Activated CD4-positive, alpha-beta memory T cell treated with anti-CD3 and anti-CD28 coated beads for 36 hours (primary cell): ENCODE measurements at regions not wholly inside any gene's neighbourhood (a gene's known extent, or its start where the extent isn't known, plus 50 kb on each side); places are given as distances from the start of the nearest gene placed in this dataset.

ENCODE experiments used
- CTCF ChIA-PET: fragments of 350-600 bp; sonication (Branson Sonifier 250); formaldehyde crosslinking; loops from one replicate; lab custom pipeline; 2021; ENCODE audit warnings: antibody characterized with exemption, inconsistent platforms; lab: Charles Lee
- POLR2A ChIA-PET: fragments of 350-600 bp; sonication (Branson Sonifier 250); formaldehyde crosslinking; loops from one replicate; lab custom pipeline; 2021; ENCODE audit warnings: antibody characterized with exemption; lab: Charles Lee
- DNase-seq: peaks from one replicate; pipeline ENCODE4 v3.0.0-alpha.2; 2020
- H3K27ac Mint-ChIP-seq: one replicate; pipeline ENCODE4 v1.8.0; 2021; ENCODE audit warnings: mixed read lengths
- H3K27me3 Mint-ChIP-seq: one replicate; pipeline ENCODE4 v1.8.0; 2021; ENCODE audit warnings: mixed read lengths
- H3K36me3 Mint-ChIP-seq: one replicate; pipeline ENCODE4 v1.8.0; 2021; ENCODE audit warnings: mixed read lengths
- H3K4me1 Mint-ChIP-seq: one replicate; pipeline ENCODE4 v1.8.0; 2021; ENCODE audit warnings: low read depth, mixed read lengths
- H3K4me3 Mint-ChIP-seq: one replicate; pipeline ENCODE4 v1.8.0; 2021; ENCODE audit warnings: mild to moderate bottlenecking, mixed read lengths
- H3K9me3 Mint-ChIP-seq: one replicate; pipeline ENCODE4 v1.8.0; 2021; ENCODE audit warnings: mixed read lengths
- intact Hi-C: fragments of 100-400 bp; cut with micrococcal nuclease; formaldehyde crosslinking; loops from one replicate; pipeline ENCODE4 v1.15.1; 2023

- intact Hi-C loops: loop anchor here (10.0 kb wide), 2 partner anchors 49 to 229 kb away; no protein-coding TSS in a partner anchor
- CTCF ChIA-PET: interaction anchor here (0.7 to 5.1 kb wide), 8 partner anchors 10 to 422 kb away, joined by 3 to 30 read pairs (median 4); no protein-coding TSS in a partner anchor
These were observed 62.1 kb upstream of the TEKT1 start for GRCh38 chr17:6893382-6894205.

DNA sequence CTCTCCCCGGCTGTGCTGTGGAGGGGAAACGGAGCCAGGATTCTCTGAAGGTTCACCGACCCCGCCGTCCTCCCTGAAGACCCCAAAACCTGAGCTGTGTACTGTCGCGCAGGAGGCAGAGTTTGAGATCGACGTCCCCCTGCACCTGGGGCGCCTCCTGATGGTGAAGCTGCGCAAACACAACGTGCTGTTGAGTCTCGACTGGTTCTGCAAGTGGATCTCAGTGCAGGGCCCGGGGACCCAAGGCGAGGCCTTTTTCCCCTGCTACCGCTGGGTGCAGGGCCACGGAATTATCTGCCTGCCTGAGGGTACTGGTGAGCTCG, 62.6 kb upstream of the TEKT1 start:
- no peak overlapping the region for H3K27ac Mint-ChIP-seq
- ChIA-PET CTCF (interaction anchor here (0.7 to 5.1 kb wide), 9 partner anchors 9 to 422 kb away, joined by 3 to 30 read pairs (median 4); no protein-coding TSS in a partner anchor), POLR2A (no interaction called here)
- H3K36me3 Mint-ChIP-seq: no peaks in the 10 kb centered on the region
- no peaks in the 10 kb centered on the region for H3K9me3 Mint-ChIP-seq
- H3K4me3 Mint-ChIP-seq: no peak overlapping the region
- peaks cover 62% of the 10 kb centered on the region for H3K27me3 Mint-ChIP-seq
- peaks cover 3% of the 10 kb centered on the region for H3K4me1 Mint-ChIP-seq
- intact Hi-C loops: loop anchor here (10.0 kb wide), 2 partner anchors 49 to 229 kb away; no protein-coding TSS in a partner anchor
- DNase-seq: peak; percentile 59

More at GRCh38 chr17:6893382-6894205, 62.1 kb upstream of the TEKT1 start:
- no peak overlapping the region for H3K4me3 Mint-ChIP-seq
- no peak overlapping the region for H3K27ac Mint-ChIP-seq
- H3K9me3 Mint-ChIP-seq: peaks cover 2% of the 10 kb centered on the region
- POLR2A ChIA-PET: no interaction called here
- H3K36me3 Mint-ChIP-seq: no peaks in the 10 kb centered on the region
- peaks cover 3% of the 10 kb centered on the region for H3K4me1 Mint-ChIP-seq
- peaks cover 59% of the 10 kb centered on the region for H3K27me3 Mint-ChIP-seq
- DNase-seq: no peak

- POLR2A ChIA-PET: no interaction called here
- Mint-ChIP-seq H3K36me3 (no peaks in the 10 kb centered on the region), H3K9me3 (no peaks in the 10 kb centered on the region), H3K4me3 (no peak overlapping the region), H3K4me1 (no peaks in the 10 kb centered on the region), H3K27ac (no peak overlapping the region), H3K27me3 (peaks cover 21% of the 10 kb centered on the region)
- no peak for DNase-seq
- intact Hi-C loops: no loop called here
- CTCF ChIA-PET: no interaction called here
These were observed 69.6 kb upstream of the TEKT1 start for GRCh38 chr17:6901086-6901485.

DNA sequence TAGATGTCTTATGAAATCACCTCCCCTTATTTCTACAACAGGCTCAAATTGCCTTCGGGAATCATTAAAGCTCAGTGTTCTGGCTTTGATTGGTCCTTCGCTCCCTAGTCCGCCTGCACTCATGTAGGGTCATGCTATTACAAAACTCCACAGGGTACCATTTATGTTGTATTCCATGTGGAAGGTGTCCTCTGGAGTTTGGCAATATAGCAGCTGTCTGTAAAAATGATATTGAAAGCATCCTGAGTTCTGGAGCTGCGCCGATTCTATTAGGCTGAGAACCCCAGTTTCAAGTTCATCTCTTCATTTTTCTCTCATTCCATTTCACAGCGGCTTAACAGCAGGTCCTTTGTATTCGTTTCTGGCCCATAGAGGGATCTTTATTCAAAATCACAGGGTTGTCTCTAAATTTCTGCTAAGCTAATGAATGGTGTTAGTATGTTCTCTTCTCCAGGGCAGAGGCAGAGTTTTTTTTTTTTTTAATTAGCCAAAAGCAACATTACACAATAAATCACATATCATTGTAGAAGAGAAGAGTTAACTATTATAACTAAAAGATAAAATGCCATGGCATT, 71.9 kb upstream of the TEKT1 start:
- H3K4me1 Mint-ChIP-seq: no peaks in the 10 kb centered on the region
- H3K27ac Mint-ChIP-seq: no peak overlapping the region
- POLR2A ChIA-PET: no interaction called here
- peaks cover 5% of the 10 kb centered on the region for H3K27me3 Mint-ChIP-seq
- no peak overlapping the region for H3K4me3 Mint-ChIP-seq
- no peak for DNase-seq
- H3K36me3 Mint-ChIP-seq: no peaks in the 10 kb centered on the region
- CTCF ChIA-PET: interaction anchor here (0.8 to 2.2 kb wide), 5 partner anchors 10 to 118 kb away, joined by 3 to 17 read pairs (median 3); no protein-coding TSS in a partner anchor
- intact Hi-C loops: no loop called here
- no peaks in the 10 kb centered on the region for H3K9me3 Mint-ChIP-seq

GRCh38 chr17:6908807-6909206, 77.3 kb upstream of the TEKT1 start:
- Mint-ChIP-seq H3K4me3 (no peak overlapping the region), H3K36me3 (no peaks in the 10 kb centered on the region), H3K27me3 (peaks cover 10% of the 10 kb centered on the region), H3K9me3 (no peaks in the 10 kb centered on the region), H3K4me1 (peaks cover 7% of the 10 kb centered on the region), H3K27ac (no peak overlapping the region)
- ChIA-PET POLR2A (no interaction called here), CTCF (interaction anchor here (5.2 kb wide), 1 partner anchor 95 kb away, joined by 166 read pairs; no protein-coding TSS in a partner anchor)
- no peak for DNase-seq
- intact Hi-C loops: no loop called here

DNA sequence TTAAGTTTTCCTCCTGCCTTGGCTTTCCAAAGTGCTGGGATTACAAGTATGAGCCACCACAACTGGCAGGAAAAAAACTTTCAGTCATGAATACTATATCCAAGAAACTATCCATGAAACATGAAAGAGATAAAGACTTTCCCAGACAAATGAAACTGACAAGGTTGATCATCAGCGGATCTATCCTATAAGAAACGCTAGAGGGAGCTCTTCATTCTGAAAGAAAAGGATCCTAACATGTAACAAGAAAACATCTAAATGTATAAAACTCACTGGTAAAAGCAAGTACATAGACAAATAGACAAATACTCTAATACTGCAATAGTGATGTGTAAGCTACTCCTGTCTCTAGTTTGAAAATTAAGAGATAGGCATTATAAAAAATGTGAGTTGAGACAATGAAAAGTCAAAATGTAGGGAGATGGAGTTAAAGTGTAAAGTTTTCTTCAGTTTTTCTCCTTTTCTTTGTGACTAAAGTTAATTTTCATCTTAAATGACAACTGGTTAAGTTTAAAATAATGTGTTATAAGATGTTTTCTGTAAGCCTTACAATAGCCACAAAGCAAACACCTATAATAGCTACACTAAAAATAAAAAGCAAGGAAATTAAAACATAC, 79.6 kb upstream of the TEKT1 start:
- ChIA-PET CTCF (interaction anchor here (0.7 to 5.2 kb wide), 36 partner anchors 8 to 275 kb away, joined by 3 to 166 read pairs (median 5); partner anchors contain the start of genes ALOX12 and RNASEK), POLR2A (interaction anchor here (0.8 kb wide), 1 partner anchor 94 kb away, joined by 3 read pairs; no protein-coding TSS in a partner anchor)
- H3K27me3 Mint-ChIP-seq: peaks cover 13% of the 10 kb centered on the region
- H3K27ac Mint-ChIP-seq: no peak overlapping the region
- peaks cover 16% of the 10 kb centered on the region for H3K4me1 Mint-ChIP-seq
- no peaks in the 10 kb centered on the region for H3K36me3 Mint-ChIP-seq
- DNase-seq: no peak
- no peak overlapping the region for H3K4me3 Mint-ChIP-seq
- intact Hi-C loops: loop anchor here (1.0 to 2.0 kb wide), 2 partner anchors 68 to 93 kb away; no protein-coding TSS in a partner anchor
- H3K9me3 Mint-ChIP-seq: no peaks in the 10 kb centered on the region

DNA sequence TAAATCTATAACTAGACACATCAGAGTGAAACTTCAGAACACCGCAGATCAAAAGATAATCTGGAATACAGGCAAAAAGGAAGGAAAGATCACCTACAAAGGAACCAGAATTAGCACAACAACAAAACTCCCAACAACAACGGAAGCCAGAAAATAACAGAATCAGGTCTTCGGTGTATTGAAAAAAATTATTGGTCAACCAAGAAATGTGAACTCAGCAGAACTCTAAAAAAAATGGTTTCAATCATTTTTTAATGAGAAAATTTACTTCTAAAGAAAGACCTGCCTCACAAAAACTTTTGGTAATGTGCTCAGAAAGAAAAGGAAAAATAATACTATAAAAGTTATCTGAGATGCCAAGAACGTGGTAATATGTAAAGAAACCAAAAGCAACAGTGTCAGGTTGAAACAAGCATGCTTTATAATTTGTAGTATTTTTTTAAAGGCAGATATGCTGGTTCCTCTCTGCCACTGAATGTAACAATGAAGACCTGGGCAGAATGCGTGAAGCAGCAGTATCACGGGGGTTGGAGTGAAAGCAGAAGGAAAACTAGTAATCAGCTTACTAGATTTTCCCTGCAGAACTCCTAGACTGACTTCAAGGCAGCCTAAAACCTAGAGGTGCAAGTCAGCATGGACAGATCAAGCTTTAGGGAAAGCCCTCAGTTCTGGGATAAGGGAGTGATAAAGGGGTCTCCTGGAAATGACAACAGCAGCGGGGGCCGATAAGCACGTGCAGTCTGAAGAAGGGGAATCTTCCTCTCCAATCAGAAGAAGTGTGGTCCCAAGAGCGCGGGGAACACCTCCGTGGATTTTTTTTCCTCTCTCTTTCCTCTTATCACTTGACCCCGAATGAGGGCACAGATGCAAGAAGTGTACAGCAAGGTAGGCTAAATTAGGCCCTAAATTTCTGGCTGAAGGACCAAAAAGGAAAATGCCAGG, 80.9 kb upstream of the TEKT1 start:
- H3K4me1 Mint-ChIP-seq: peaks cover 16% of the 10 kb centered on the region
- ChIA-PET POLR2A (no interaction called here), CTCF (interaction anchor here (0.7 to 8.7 kb wide), 8 partner anchors 9 to 133 kb away, joined by 3 to 257 read pairs (median 3); partner anchors contain the start of gene RNASEK)
- H3K27ac Mint-ChIP-seq: no peak overlapping the region
- no peak overlapping the region for H3K4me3 Mint-ChIP-seq
- no peak for DNase-seq
- no peaks in the 10 kb centered on the region for H3K36me3 Mint-ChIP-seq
- no peaks in the 10 kb centered on the region for H3K9me3 Mint-ChIP-seq
- intact Hi-C loops: no loop called here
- peaks cover 16% of the 10 kb centered on the region for H3K27me3 Mint-ChIP-seq

GRCh38 chr17:6913608-6914443, 82.0 kb upstream of the ALOX12 start:
- DNase-seq: peak; percentile 82
- ChIA-PET CTCF (interaction anchor here (0.7 to 8.7 kb wide), 22 partner anchors 10 to 252 kb away, joined by 3 to 257 read pairs (median 4); partner anchors contain the start of genes ALOX12, RNASEK and SLC16A13), POLR2A (interaction anchor here (0.9 to 1.6 kb wide), 2 partner anchors 26 to 103 kb away, joined by 3 read pairs; no protein-coding TSS in a partner anchor)
- peaks cover 16% of the 10 kb centered on the region for H3K4me1 Mint-ChIP-seq
- H3K4me3 Mint-ChIP-seq: peak overlapping the region; percentile 53
- peaks cover 16% of the 10 kb centered on the region for H3K27me3 Mint-ChIP-seq
- no peaks in the 10 kb centered on the region for H3K36me3 Mint-ChIP-seq
- H3K27ac Mint-ChIP-seq: no peak overlapping the region
- intact Hi-C loops: loop anchor here (2.0 kb wide), 1 partner anchor 223 kb away; no protein-coding TSS in a partner anchor
- no peaks in the 10 kb centered on the region for H3K9me3 Mint-ChIP-seq

DNA sequence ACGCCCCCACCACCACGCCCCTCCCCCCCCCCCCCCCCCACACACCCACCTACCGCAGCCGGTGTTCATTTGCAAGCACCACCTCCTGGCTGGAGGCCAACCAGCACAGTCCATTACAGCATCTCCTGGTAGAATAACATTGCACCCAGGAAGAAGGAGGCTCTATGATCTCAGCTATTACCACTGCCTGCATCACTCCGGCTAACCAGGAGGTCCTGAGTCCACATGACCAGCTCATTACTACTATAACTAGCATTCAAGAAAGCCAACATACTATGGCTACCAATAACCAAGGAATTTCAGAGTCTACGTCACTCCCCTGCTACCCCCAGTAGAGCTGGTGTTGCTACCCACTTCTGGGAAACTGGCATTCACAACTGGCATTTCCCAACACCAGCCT, 81.1 kb upstream of the ALOX12 start:
- Mint-ChIP-seq H3K27me3 (peaks cover 16% of the 10 kb centered on the region), H3K4me3 (no peak overlapping the region), H3K4me1 (peaks cover 16% of the 10 kb centered on the region), H3K36me3 (no peaks in the 10 kb centered on the region), H3K27ac (no peak overlapping the region), H3K9me3 (no peaks in the 10 kb centered on the region)
- POLR2A ChIA-PET: interaction anchor here (1.6 kb wide), 1 partner anchor 102 kb away, joined by 3 read pairs; no protein-coding TSS in a partner anchor
- intact Hi-C loops: loop anchor here (2.0 kb wide), 1 partner anchor 222 kb away; no protein-coding TSS in a partner anchor
- CTCF ChIA-PET: interaction anchor here (0.7 to 8.7 kb wide), 22 partner anchors 9 to 253 kb away, joined by 3 to 257 read pairs (median 4); partner anchors contain the start of genes ALOX12 and SLC16A13
- DNase-seq: peak; percentile 27

DNA sequence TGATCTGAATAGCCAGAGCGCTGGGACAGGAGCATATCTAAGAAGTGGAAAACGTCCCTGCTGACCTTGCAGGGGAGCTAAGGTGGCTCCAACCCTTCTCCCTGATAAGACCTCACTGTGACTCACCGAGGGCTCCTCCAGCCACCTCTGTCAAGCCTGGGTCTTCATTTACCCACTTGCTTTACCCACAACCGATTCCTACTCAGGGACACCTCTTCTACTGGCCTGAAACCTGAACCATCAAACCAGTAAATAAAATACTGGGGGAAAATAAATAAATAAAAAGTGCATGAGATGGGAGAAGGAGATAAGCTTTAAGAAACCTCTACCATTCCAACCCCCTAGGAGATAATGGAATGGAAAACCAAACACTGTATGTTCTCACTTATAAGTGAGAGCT, 80.2 kb upstream of the ALOX12 start:
- H3K27me3 Mint-ChIP-seq: peaks cover 16% of the 10 kb centered on the region
- POLR2A ChIA-PET: no interaction called here
- no peak overlapping the region for H3K4me3 Mint-ChIP-seq
- no peaks in the 10 kb centered on the region for H3K9me3 Mint-ChIP-seq
- no peak for DNase-seq
- intact Hi-C loops: loop anchor here (2.0 kb wide), 1 partner anchor 221 kb away; no protein-coding TSS in a partner anchor
- no peak overlapping the region for H3K27ac Mint-ChIP-seq
- peaks cover 16% of the 10 kb centered on the region for H3K4me1 Mint-ChIP-seq
- CTCF ChIA-PET: interaction anchor here (1.4 to 8.7 kb wide), 6 partner anchors 12 to 221 kb away, joined by 6 to 257 read pairs (median 17); no protein-coding TSS in a partner anchor
- H3K36me3 Mint-ChIP-seq: no peaks in the 10 kb centered on the region
